Astrocyte of the spinal cord (primary cell): ENCODE measurements at regions not wholly inside any gene's neighbourhood (a gene's known extent, or its start where the extent isn't known, plus 50 kb on each side); places are given as distances from the start of the nearest gene placed in this dataset.

ENCODE experiments used
- DNase-seq: peaks from one replicate; pipeline ENCODE4 v3.0.0; 2011; ENCODE audit warnings: low read depth, low spot score
- H3K4me3 ChIP-seq: 2 replicates; pipeline ENCODE4 v1.5.1; 2011; ENCODE audit warnings: low read depth, mild to moderate bottlenecking, low read length, moderate library complexity
- in situ Hi-C: cut with HindIII; loops from 2 replicates; pipeline ENCODE4 v1.10.0; 2017; ENCODE audit warnings: low sequenced_read_pairs
- TF ChIP-seq, protein P1 (sequence below): IDR thresholded peaks from 2 replicates; pipeline ENCODE4 v1.5.1; 2012; ENCODE audit warnings: low read depth, mild to moderate bottlenecking, low read length, inconsistent platforms

DNA sequence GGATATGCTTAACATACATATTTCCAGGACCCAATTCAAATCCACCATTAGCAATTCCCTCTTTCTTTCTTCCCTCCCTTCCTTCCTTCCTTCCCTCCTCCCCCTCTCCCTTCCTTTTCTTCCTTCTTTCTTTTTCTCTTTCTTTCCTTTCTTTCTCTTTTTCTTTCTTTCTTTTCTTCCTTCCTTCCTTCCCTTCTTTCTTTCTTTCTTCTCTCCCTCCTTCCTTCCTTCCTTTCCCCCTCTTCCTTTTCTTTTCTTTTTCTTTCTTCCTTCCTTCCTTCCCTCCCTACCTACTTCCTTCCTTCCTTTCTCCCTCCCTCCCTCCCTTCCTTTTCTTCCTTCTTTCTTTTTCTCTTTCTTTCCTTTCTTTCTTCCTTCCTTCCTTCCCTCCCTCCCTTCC, 332.0 kb downstream of the TMEM161B start:
- in situ Hi-C loops, result no loop called here
- TF ChIP-seq, protein P1, sequence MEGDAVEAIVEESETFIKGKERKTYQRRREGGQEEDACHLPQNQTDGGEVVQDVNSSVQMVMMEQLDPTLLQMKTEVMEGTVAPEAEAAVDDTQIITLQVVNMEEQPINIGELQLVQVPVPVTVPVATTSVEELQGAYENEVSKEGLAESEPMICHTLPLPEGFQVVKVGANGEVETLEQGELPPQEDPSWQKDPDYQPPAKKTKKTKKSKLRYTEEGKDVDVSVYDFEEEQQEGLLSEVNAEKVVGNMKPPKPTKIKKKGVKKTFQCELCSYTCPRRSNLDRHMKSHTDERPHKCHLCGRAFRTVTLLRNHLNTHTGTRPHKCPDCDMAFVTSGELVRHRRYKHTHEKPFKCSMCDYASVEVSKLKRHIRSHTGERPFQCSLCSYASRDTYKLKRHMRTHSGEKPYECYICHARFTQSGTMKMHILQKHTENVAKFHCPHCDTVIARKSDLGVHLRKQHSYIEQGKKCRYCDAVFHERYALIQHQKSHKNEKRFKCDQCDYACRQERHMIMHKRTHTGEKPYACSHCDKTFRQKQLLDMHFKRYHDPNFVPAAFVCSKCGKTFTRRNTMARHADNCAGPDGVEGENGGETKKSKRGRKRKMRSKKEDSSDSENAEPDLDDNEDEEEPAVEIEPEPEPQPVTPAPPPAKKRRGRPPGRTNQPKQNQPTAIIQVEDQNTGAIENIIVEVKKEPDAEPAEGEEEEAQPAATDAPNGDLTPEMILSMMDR, result no peak
- no peak for DNase-seq
- no peak overlapping the region for H3K4me3 ChIP-seq

DNA sequence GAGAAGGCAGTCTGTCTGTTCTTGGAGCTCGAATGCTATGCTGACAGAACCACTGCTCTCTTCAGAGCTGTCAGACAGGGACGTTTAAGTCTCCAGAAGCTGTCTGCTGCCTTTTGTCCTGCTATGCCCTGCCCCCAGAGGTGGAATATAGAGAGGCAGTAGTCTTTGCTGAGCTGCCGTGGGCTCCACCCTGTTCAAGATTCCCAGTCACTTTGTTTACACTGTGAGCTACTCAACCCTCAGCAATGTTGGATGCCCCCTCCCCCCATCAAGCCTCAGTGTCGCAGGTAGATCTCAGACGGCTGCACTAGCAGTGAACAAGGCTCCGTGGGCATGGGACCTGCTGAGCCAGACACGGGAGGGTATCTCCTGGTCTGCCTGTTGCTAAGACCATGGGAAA, 344.2 kb downstream of the TMEM161B start:
- in situ Hi-C loops, result no loop called here
- no peak for DNase-seq

DNA sequence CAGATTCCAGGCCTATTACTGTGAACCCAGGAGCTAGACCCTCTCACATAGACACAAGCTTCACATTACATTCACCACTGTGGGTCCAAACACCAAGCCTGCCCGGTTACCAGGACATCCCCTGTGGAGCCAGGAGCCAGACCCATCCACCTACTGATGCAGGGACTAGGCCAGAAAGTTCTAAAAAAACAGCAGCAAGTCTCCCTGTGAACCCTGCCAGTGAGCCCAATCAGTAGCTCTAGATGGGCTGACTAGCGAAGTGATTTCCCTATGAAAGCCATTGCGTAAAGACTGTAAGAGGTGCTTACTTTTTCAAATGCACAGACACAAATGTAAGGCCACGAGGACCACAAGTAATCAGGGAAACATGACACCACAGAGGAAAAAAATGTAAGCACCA, 352.3 kb downstream of the TMEM161B start:
- TF ChIP-seq, protein P1, result no peak
- H3K4me3 ChIP-seq, result no peak overlapping the region
- DNase-seq, result no peak
- in situ Hi-C loops, result no loop called here

More for the DNA sequence above, 344.2 kb downstream of the TMEM161B start:
- no peak overlapping the region for H3K4me3 ChIP-seq
- TF ChIP-seq, protein P1, result no peak

DNA sequence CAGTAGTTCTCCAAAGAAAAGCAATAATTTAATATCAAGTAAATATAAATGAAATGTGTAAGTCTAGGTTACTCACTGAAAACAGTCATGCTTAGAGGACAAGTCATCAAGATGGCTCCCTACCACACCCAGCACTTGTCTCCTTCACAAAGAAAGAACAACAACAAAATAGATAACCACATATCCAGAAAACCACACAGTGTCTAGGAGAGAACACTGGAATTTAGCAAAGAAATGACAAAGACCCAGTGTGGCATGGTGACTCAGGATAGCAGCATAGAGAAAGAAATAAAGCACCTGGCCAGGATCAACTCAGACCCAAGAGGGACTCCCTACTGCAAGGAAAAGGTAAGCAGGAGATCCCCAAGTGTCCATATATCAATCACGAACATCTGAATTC, 356.2 kb downstream of the TMEM161B start:
- in situ Hi-C loops, result no loop called here
- no peak for DNase-seq
- no peak overlapping the region for H3K4me3 ChIP-seq
- TF ChIP-seq, protein P1, result no peak

DNA sequence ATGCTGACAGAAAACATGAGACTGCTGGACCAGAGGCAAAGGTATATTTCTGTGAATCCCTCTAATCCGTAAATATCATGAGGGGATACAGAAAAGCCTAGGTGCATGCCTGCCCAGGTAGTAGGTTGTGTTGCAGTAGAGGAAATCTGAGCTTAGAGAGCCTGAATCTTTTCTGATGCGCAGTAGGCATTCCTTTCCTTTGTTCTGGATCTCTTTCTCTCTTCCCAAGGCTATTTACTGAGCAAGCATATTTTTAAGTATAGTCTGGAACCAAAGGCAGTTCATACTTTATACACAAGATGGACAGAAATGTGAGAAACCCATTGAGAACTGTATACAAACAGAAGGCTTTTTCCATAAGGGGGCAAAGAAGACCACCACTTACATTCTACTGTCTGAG, 359.3 kb downstream of the TMEM161B start:
- in situ Hi-C loops, result no loop called here
- DNase-seq, result no peak
- TF ChIP-seq, protein P1, result no peak
- no peak overlapping the region for H3K4me3 ChIP-seq

DNA sequence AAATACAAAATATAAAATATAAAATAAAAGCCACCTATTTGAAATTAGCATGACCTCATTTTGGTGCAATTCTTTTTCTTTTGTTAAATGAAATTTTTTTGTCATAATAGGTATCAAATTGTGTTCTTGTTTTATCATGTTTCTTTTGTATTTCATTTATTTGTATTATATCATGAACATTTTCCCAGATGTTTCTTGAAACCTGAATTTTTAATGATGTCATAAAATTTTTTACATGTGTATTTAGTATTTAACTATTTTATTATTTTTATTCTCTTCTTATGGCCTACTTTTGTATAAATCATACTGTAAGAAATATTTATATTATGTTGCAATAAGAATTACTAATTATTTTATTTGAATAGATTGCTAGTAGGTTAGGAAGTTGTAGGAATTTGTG, 361.7 kb downstream of the TMEM161B start:
- TF ChIP-seq, protein P1, result no peak
- no peak for DNase-seq
- no peak overlapping the region for H3K4me3 ChIP-seq
- in situ Hi-C loops, result no loop called here

DNA sequence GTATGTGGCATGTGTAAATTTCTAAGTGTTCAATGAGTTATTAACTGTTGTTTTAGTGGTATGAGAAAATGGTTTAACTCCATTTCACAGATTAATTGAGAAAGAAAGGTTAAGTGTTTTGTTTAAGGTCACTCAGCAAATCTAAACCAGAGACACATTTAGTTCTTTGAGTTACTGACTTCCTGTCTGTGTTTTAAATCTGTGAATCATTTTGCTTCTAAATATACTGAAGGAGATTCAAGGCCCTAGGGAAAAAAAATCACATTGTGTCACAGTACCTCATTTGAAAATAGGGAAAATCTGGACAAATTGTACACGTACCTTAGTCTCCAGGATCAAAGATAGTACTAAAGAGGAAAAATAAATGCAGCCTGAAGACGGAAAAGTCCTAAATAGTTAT, 368.2 kb downstream of the TMEM161B start:
- no peak for DNase-seq
- H3K4me3 ChIP-seq, result no peak overlapping the region
- in situ Hi-C loops, result no loop called here
- TF ChIP-seq, protein P1, result no peak
